GM23338 (cell line): ENCODE measurements at regions not wholly inside any gene's neighbourhood (a gene's known extent, or its start where the extent isn't known, plus 50 kb on each side); places are given as distances from the start of the nearest gene placed in this dataset.
A peak's percentile ranks its signal among the peaks of the same experiment; 100 is the strongest.

Experiments
- ATAC-seq: fragments of 200-7000 bp; cut with Tn5 transposase; 3 replicates; pipeline ENCODE4 v1.9.1; 2020
- DNase-seq: peaks from one replicate; pipeline ENCODE4 v3.0.0-alpha.2; 2015; ENCODE audit warnings: low spot score
- H2AFZ ChIP-seq: fragments of 200-600 bp; sonication (generic); 2 replicates; pipeline ENCODE4 v1.8.0; 2016; ENCODE audit warnings: antibody characterized with exemption, mild to moderate bottlenecking, moderate library complexity
- H3F3A ChIP-seq: fragments of 200-600 bp; sonication (generic); replicated peaks from 2 replicates; pipeline ENCODE4 v1.8.0; 2017; ENCODE audit warnings: antibody characterized with exemption, mixed run types, low read depth
- H3K27ac ChIP-seq: fragments of 200-600 bp; sonication (generic); 2 replicates; pipeline ENCODE4 v1.6.1; 2016; ENCODE audit warnings: low read depth
- H3K27me3 ChIP-seq: fragments of 200-600 bp; sonication (generic); 2 replicates; pipeline ENCODE4 v1.8.0; 2016; ENCODE audit warnings: mild to moderate bottlenecking, mixed run types, moderate library complexity; ENCODE audit not compliant: insufficient read depth
- H3K36me3 ChIP-seq: fragments of 200-600 bp; sonication (generic); 2 replicates; pipeline ENCODE4 v1.8.0; 2016; ENCODE audit warnings: mild to moderate bottlenecking; ENCODE audit not compliant: insufficient read depth
- H3K4me1 ChIP-seq: fragments of 200-600 bp; sonication (generic); 2 replicates; pipeline ENCODE4 v1.8.0; 2016; ENCODE audit warnings: mild to moderate bottlenecking, moderate library complexity; ENCODE audit not compliant: insufficient read depth
- H3K4me2 ChIP-seq: fragments of 200-600 bp; sonication (generic); 2 replicates; pipeline ENCODE4 v1.7.1; 2017; ENCODE audit warnings: mixed run types
- H3K4me3 ChIP-seq: fragments of 200-600 bp; sonication (generic); 2 replicates; pipeline ENCODE4 v1.6.1; 2016; ENCODE audit warnings: mixed run types
- H3K79me2 ChIP-seq: fragments of 200-600 bp; sonication (generic); replicated peaks from 2 replicates; pipeline ENCODE4 v1.8.0; 2017; ENCODE audit warnings: mild to moderate bottlenecking; ENCODE audit not compliant: insufficient read depth
- H3K9me2 ChIP-seq: fragments of 200-600 bp; sonication (generic); 2 replicates; pipeline ENCODE4 v1.8.0; 2017; ENCODE audit not compliant: insufficient read depth
- H4K20me1 ChIP-seq: fragments of 200-600 bp; sonication (generic); replicated peaks from 2 replicates; pipeline ENCODE4 v1.8.0; 2017; ENCODE audit warnings: mild to moderate bottlenecking; ENCODE audit not compliant: insufficient read depth
- H3K27ac Mint-ChIP-seq: 2 replicates; pipeline ENCODE4 v1.8.0; 2020; ENCODE audit warnings: inconsistent platforms, mild to moderate bottlenecking, moderate library complexity, mixed read lengths
- H3K27me3 Mint-ChIP-seq: 3 replicates; pipeline ENCODE4 v1.8.0; 2022; ENCODE audit warnings: low read depth, mild to moderate bottlenecking, moderate library complexity, mixed read lengths, inconsistent platforms; ENCODE audit not compliant: insufficient read depth, poor library complexity
- H3K36me3 Mint-ChIP-seq: 3 replicates; pipeline ENCODE4 v1.8.0; 2021; ENCODE audit warnings: low read depth, mild to moderate bottlenecking, inconsistent platforms, moderate library complexity, mixed read lengths
- H3K4me1 Mint-ChIP-seq: 3 replicates; pipeline ENCODE4 v1.8.0; 2020; ENCODE audit warnings: mild to moderate bottlenecking, inconsistent platforms, mixed read lengths
- H3K4me3 Mint-ChIP-seq: 3 replicates; pipeline ENCODE4 v1.8.0; 2021; ENCODE audit warnings: moderate library complexity, mild to moderate bottlenecking, inconsistent platforms, mixed read lengths
- H3K9me3 Mint-ChIP-seq: 3 replicates; pipeline ENCODE4 v1.8.0; 2020; ENCODE audit warnings: moderate library complexity, mild to moderate bottlenecking, inconsistent platforms, mixed read lengths
- CTCF ChIP-seq, 2 experiments: fragments of 200-600 bp in 1 of 2; sonication (generic) in 1 of 2; conservative IDR thresholded peaks; 2 replicates each; pipeline versions ENCODE4 v1.5.1 to v1.6.1; 2016 to 2017; ENCODE audit warnings: antibody characterized with exemption in 2 of 2, low read depth in 2 of 2, mild to moderate bottlenecking in 2 of 2, moderate library complexity in 1 of 2
- EZH2 ChIP-seq: fragments of 200-600 bp; sonication (generic); IDR thresholded peaks from one replicate; pipeline ENCODE4 v1.8.0; 2017; ENCODE audit warnings: antibody characterized with exemption, mild to moderate bottlenecking, low read depth; ENCODE audit not compliant: unreplicated experiment
- EZH2phosphoT487 ChIP-seq: fragments of 200-600 bp; sonication (generic); IDR thresholded peaks from one replicate; pipeline ENCODE4 v1.8.1; 2018; ENCODE audit warnings: antibody characterized with exemption; ENCODE audit not compliant: unreplicated experiment
- JUNB ChIP-seq: IDR thresholded peaks from one replicate; pipeline ENCODE4 v1.6.1; 2016; ENCODE audit warnings: antibody characterized with exemption; ENCODE audit not compliant: unreplicated experiment
- NANOG ChIP-seq: IDR thresholded peaks from 2 replicates; pipeline ENCODE4 v1.6.1; 2016; ENCODE audit warnings: antibody characterized with exemption, borderline replicate concordance
- POLR2AphosphoS5 ChIP-seq: IDR thresholded peaks from 2 replicates; pipeline ENCODE4 v1.6.1; 2016; ENCODE audit warnings: antibody characterized with exemption, low read depth
- REST ChIP-seq: IDR thresholded peaks from one replicate; pipeline ENCODE4 v1.6.1; 2018; ENCODE audit warnings: antibody characterized with exemption; ENCODE audit not compliant: unreplicated experiment
- STAT1 ChIP-seq: IDR thresholded peaks from one replicate; pipeline ENCODE4 v1.6.1; 2016; ENCODE audit warnings: antibody characterized with exemption; ENCODE audit not compliant: unreplicated experiment
- ZNF114 ChIP-seq: fragments of 250-450 bp; sonication (Bioruptor Pico); IDR thresholded peaks from 2 replicates; pipeline ENCODE4 v1.5.0; 2020; ENCODE audit warnings: mild to moderate bottlenecking, moderate library complexity
- ZNF331 ChIP-seq: fragments of 250-450 bp; sonication (Bioruptor Pico); IDR thresholded peaks from 2 replicates; pipeline ENCODE4 v1.5.0; 2020; ENCODE audit warnings: low read depth, mild to moderate bottlenecking, moderate library complexity

- Histone ChIP-seq H2AFZ (no peak overlapping the region), H3K9me2 (peaks cover 10% of the 10 kb centered on the region; the same call in 1 of the 2 replicates), H3K27ac (no peak overlapping the region), H4K20me1 (no peaks in the 10 kb centered on the region), H3K79me2 (no peaks in the 10 kb centered on the region), H3K27me3 (no peaks in the 10 kb centered on the region), H3F3A (no peaks in the 10 kb centered on the region), H3K4me2 (no peak overlapping the region), H3K36me3 (no peaks in the 10 kb centered on the region), H3K4me3 (no peak overlapping the region), H3K4me1 (peaks cover 12% of the 10 kb centered on the region)
- H3K27me3 Mint-ChIP-seq = peaks cover 4% of the 10 kb centered on the region
- H3K4me1 Mint-ChIP-seq = peaks cover 11% of the 10 kb centered on the region; the same call in 2 of the 3 replicates
- H3K36me3 Mint-ChIP-seq = peaks cover 15% of the 10 kb centered on the region; the same call in 2 of the 3 replicates
- H3K4me3 Mint-ChIP-seq = no peak overlapping the region
- ATAC-seq = no peak
- TF ChIP-seq POLR2AphosphoS5 = no peak
- no peak for TF ChIP-seq CTCF (conservative IDR thresholded peaks at IDR 0.05; ENCODE audit: low read depth in 2 of 2)
- TF ChIP-seq ZNF114 (CRISPR knock-in tag) = no peak
- no peak for TF ChIP-seq NANOG
- no peak for TF ChIP-seq JUNB
- no peak for TF ChIP-seq STAT1
- no peak for TF ChIP-seq EZH2phosphoT487
- no peak overlapping the region for H3K27ac Mint-ChIP-seq
- DNase-seq = no peak
- peaks cover 27% of the 10 kb centered on the region for H3K9me3 Mint-ChIP-seq
Measured at GRCh38 chr3:103810167-103810566, 1375.4 kb downstream of the ZPLD1 start.

GRCh38 chr3:103813955-103814354, 1379.1 kb downstream of the ZPLD1 start:
- H3K9me2 ChIP-seq = no peaks in the 10 kb centered on the region
- Mint-ChIP-seq H3K4me3 (no peak overlapping the region), H3K4me1 (peaks cover 24% of the 10 kb centered on the region), H3K9me3 (peaks cover 15% of the 10 kb centered on the region), H3K36me3 (peaks cover 13% of the 10 kb centered on the region; the same call in 2 of the 3 replicates), H3K27ac (no peak overlapping the region; the same call in 1 of the 2 replicates), H3K27me3 (no peaks in the 10 kb centered on the region)
- H2AFZ ChIP-seq = peak overlapping the region; percentile 7; the same call in 1 of the 2 replicates
- TF ChIP-seq EZH2 (no peak), CTCF (conservative IDR thresholded peaks at IDR 0.05; ENCODE audit: low read depth in 2 of 2) (no peak), ZNF331 (CRISPR knock-in tag) (no peak), REST (no peak)
- no peak overlapping the region for H3K27ac ChIP-seq
- no peaks in the 10 kb centered on the region for H4K20me1 ChIP-seq
- no peak; the same call in 2 of the 3 replicates for ATAC-seq
- H3K79me2 ChIP-seq = no peaks in the 10 kb centered on the region
- H3K4me3 ChIP-seq = no peak overlapping the region
- H3K4me2 ChIP-seq = 0 out of 2 replicates have a peak overlapping the region, but pooled peaks have one; percentile 34
- H3K4me1 ChIP-seq = peaks cover 20% of the 10 kb centered on the region
- H3K36me3 ChIP-seq = no peaks in the 10 kb centered on the region
- H3K27me3 ChIP-seq = no peaks in the 10 kb centered on the region
- H3F3A ChIP-seq = no peaks in the 10 kb centered on the region
- DNase-seq = no peak
